Prostate gland (tissue), 2 donors: ENCODE measurements at regions not wholly inside any gene's neighbourhood (a gene's known extent, or its start where the extent isn't known, plus 50 kb on each side); places are given as distances from the start of the nearest gene placed in this dataset.

Experiments
- CTCF ChIP-seq, 4 experiments: fragments of 200-600 bp in 2 of 4; fragments of 450-650 bp in 2 of 4; sonication (generic) in 2 of 4; IDR thresholded peaks; 1 replicate in 3 of 4; 2 replicates in 1 of 4; pipeline ENCODE4 v1.5.1; 2016 to 2019; ENCODE audit warnings: antibody characterized with exemption in 4 of 4, mild to moderate bottlenecking in 2 of 4, moderate library complexity in 2 of 4
- POLR2A ChIP-seq: fragments of 450-650 bp; IDR thresholded peaks from one replicate; pipeline ENCODE4 v1.6.1; 2016; ENCODE audit warnings: antibody characterized with exemption, mild to moderate bottlenecking

DNA sequence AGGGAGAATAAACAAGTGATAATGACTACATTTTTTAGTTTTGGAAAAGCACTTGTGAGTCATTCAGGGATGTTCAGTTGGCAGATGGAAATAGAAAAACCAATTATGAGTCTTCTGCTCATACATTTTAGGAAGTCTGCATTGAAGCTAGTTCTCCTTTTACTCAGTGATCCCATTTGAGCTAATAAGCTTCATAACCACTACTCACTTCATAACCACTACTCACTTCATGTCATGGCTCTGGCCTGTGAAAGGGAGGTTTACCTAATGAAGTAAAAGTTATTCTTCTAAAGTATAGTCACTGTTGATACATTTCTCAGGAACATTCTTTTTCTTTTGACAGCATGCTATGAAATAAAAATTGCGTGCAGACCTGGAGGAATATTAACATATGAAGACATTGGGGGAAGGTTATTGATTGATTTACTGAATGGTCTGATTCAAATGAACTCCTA is 948.7 kb downstream of the TSN start:
- TF ChIP-seq CTCF (IDR thresholded peaks at IDR 0.05) (no peak), POLR2A (no peak)
